ENCODE measurements at regions not wholly inside any gene's neighbourhood (a gene's known extent, or its start where the extent isn't known, plus 50 kb on each side); places are given as distances from the start of the nearest gene placed in this dataset.
"Not testable (repeated sequence)": the region's sequence is repeated elsewhere in the genome, so short reads cannot be mapped to it uniquely, and the experiment has no call there.

DNA sequence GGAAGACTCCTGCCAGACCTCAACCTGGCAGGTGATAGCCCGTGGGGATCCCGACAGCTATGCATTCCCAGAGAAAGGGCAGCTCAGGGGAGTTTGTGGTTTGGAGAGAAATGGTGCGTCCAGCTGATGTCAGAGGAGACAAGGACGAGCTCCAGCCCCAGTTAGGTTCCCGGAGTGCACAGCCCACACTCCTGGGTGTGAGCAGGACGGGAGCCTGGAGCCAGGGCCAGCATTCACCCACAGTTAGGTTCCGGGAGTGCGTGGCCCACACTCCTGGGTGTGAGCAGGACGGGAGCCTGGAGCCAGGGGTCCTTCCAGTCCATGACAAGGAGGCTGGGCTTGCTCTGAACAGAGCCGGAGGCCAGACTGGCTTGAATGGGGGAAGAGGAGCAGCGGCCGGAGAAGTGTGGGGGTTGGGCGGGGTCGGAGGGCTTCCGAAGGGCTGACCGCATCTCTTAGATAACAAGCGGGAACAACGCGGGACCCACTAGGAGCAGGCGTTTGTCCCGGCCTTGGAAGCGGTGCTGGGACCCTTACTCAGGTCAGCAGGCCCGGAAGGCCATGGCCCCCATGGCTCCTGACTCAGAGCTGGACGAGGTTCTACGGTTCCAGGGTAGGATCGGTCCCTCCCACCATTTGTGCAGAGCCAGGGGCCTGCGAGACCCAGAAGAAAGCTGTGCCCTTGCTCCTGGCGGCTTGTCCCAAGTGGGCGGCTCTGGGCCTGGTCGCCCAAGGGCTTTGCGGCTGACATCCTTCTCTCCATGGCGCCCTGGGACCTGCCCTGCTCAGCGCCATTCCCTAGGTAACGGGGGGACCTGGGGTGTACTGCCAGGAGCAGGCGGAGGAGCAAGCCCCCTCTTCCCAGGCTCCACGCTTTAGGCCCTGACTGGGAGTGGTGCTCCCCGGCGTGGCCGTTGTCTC is 185.6 kb downstream of the RTP5 start:
- no peak for DNase-seq

DNA sequence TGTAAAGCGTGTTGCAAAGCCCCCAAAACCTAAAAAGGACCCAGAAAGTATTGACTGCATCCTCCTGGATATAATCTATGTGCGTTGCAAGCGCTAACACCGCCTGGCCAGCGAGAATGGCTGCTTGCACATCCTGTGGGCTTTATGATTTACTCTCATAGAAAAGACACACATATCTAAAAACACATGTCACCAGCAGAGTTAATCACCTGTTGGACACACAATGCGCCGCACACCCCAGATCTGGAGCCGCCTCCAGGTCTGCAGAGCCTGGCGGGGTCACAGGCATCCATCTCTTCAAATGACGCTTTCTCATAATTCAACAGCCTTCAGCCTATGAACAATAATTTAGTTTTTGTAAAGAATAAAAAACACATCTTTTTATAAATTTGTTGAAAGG is 186.5 kb downstream of the RTP5 start:
- no peak for DNase-seq

DNA sequence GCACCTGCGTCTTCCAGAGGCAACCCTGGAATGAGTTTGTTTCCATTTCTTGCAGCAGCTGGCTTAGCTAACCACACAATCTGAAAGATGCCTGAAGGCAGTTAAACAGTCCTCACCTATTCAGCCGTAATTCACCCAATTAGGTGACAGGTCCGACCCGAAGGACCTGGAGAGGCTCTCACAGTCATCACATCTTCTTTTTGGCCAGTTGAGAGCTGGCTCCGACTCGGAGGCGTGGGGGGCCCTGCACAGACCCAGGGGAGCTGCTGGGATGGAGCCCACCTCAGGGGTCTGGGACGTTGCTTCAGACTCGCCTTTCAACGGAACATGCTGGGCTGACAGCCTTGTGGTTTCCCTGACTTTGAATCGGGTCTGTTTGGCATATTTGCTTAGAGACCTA is 187.3 kb downstream of the RTP5 start:
- DNase-seq: no peak

DNA sequence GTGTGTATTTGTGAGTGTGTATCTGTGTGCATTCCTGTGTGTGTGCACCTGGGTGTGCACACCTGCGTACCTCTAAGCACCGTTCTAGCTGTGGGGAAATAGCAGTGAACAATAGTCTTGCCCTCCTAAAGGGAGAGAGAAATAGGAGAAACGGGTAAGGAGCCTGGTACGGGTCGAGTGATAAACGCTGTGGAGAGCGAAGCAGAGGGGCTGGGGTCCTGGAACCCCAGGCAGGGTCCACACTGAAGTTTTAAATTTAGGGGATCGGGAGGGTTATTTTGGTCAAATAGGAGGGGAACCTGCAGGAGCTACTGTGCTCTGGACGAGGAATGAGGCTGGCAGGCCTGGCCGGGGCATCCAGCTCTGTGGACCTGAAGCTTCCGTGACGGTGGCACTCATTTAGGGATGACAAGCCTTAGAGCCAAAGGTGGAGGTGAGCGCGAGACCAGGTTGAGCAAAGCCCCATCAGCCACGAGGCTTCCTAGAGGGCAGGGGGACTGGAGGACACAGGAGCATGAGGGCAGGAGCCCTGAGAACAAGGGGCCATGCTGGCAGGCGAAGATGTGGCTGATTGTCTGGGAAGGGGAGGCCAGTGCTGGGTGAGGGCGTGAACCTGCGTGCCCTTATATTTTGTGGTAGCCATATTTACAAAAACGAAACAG is 188.0 kb downstream of the RTP5 start:
- DNase-seq: no peak

DNA sequence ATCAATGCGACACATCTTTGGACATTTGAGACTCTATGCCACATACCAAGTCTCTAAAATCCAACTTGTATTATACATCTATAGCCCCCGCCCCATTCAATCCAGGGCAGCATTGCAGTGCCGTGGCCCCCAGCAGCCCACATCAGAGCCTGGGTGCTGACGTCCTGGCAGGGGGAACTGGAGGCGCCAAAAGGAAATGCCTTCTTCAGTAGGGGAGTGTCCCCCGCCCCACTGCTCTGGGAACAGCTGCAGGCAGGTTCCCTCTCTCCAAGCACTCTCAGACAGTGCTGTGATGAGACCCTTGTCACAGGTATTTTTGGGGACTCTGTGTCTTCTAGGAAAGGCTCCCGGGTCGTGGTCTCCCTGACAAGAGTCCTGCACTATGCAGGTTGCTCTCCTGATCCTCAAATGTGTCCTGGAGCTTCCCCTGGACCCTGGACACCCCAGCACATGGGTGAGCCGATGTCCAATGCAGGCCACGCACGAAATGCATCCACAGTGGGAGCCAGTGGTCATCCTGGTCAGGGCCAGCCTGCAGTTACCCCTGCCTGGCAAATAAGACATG is 188.7 kb downstream of the RTP5 start:
- no peak for DNase-seq

DNA sequence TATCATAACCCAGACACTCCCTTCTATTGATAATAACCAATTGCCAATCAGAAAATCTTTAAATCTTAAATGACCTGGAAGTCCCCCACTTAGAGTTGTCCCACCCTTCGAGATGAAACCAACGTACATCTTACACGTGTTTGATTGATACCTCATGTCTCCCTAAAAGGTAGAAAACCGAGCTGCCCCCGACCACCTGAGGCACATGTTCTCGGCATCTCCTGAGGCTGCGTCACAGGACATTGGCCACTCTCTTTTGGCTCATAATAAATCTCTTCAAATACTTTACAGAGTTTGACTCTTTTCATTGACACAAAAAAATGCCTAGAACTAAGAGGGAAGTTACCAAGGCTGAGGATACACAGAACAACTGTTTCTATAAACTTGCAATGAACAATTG is 190.0 kb downstream of the RTP5 start:
- DNase-seq: no peak

DNA sequence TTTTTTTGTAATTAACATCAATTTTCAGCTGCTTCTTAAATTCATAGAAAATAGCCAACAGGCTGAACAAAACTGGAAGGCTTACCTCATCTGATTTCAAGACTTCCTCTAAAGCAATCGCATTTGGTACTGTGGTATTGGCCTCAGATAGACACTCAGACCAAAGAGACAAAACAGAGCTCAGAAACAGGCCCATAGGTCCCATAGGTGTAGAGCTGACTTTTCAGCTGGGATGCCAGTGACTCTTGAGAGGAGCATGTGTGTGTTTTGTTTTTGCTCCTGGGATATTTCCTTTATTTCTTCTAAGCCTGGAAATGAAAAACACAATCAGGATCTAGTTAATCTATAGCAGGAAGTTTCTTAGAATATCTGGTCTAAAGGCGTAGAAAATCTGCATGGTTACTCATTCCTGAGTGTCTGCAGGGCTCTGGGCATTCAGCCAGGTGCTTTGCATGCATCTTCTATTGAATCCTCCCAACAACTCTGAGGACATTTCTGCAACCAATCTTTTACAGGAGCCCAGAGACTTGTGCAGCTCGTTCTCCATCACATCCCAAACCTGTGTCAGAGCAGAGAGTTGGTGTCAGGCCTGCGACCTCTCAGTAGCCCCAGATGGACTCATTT is 190.8 kb downstream of the RTP5 start:
- DNase-seq: no peak

DNA sequence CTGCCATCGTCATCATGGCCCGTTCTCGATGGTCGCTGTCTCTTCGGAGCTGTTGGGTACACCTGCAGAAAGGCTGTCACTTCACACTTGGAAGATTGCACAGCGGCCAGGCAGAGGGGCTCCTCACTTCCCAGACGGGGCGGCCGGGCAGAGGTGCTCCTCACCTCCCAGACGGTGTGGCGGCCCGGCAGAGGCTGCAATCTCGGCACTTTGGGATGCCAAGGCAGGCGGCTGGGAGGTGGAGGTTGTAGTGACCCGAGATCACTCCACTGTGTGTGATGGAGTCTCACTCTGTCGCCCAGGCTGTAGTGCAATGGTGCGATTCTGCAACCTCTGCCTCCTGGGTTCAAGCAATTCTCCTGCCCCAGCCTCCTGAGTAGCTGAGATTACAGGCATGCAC is 192.4 kb downstream of the RTP5 start:
- not testable (repeated sequence) for DNase-seq

DNA sequence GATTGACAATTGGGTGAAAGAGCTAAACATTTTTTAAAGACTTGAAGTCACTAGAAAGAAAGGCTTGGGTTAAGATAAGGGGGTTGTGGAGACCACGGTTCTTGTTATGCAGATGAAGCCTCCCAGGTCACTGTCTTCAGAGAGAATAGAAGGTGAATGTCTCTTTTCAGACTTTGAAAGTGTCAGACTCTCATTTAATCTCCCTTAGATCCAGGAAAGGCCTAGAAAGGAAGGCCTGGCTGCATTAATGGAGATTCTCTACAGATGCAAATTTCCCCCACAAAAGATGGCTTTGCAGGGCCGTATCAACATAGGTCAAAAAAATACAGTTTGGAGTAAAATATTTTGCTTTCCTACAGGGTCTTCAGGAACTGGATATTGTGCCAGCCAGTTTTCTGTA is 193.9 kb downstream of the RTP5 start:
- DNase-seq: no peak

DNA sequence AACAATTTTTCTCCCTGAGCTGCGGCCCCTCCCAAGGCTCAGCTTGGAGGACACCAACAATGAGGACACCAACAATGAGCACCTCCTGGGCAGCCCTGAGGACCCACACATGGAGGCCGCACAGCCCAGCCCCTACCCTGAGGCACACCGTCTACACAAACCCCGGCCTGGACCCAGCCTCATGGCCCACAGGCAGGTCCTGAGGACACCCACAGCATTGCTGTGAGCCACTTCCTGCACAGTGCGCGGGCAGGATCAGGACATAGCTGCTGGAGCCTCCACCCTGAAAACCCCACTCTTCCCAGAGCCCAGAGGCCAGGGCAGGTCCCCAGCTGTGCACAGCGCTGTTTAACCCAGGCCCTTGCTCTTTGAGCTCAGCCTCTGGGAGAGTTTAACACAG is 194.3 kb downstream of the RTP5 start:
- DNase-seq: no peak

DNA sequence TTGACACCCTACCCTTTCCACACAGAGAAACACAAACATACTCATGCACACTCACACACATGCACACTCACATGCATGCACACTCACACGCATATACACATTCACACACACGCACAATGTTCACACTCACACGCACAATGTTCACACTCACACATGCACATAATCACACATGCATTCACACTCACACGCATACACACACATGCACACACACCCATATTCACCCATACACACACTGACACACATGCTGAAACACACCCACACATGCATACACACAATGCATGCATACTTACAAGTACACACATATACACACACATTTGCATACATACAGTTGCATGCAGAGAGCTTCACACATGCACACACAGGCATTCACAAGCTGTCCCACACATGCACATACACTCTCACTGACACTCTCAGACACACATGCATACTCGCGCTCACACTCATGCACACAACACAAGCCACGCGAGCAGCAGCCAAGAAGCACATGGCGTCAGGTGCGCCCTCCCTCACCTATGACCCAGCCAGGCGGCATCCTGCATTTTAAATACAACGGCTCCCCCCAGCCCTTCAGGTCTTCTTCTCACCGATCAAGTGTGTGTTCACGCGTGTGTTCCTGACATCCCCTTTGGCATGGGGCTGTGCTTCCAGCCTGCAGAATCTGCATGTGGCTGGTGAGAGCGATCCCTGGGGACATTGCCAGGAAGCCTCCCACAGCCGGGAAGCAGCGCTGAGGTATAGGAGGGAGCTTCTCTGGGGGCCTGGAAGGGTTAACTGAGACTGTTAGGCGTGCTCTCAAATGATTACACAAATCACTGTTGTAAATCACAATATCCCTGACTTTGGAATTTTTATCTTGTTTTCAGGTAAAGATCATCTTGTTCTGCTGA is 195.1 kb downstream of the RTP5 start:
- DNase-seq: no peak

DNA sequence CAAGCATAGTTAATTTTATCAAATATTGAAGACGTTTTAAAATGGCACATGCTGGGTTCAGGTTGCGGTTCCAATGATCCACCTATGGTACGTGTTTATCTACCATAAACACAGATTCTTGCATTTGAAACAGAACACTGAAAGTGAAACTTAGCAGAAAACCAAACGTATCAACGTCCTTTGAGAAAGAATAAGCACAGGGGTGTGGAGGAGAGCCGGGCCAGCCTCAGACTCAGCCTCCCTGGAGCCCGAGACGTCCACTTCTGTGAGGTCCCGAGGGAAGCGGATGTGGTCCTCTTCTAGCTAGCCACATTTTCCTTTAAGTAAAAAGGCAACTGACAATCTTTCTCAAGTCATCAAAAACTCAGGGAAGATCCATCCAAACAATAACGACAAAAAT is 195.9 kb downstream of the RTP5 start:
- DNase-seq: no peak

DNA sequence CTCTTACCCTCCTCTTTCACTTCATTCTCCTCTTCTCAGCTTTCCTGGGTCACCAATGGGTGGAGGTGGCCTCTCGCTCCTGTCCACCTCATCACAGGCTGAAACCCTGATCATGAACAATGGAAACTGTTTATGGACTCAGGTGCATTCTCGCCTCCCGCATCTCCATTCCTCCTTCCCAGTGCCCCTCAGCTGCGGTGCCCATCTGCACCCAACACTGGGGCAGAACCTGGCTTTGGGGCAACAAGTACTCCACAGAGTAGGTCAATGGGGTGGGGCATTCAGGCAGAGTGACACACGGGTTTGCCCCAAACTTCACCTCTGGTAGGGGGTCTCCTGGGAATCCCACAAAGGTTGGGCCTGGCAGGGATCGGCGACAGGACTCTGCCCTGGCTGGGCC is 199.5 kb downstream of the RTP5 start:
- DNase-seq: no peak

DNA sequence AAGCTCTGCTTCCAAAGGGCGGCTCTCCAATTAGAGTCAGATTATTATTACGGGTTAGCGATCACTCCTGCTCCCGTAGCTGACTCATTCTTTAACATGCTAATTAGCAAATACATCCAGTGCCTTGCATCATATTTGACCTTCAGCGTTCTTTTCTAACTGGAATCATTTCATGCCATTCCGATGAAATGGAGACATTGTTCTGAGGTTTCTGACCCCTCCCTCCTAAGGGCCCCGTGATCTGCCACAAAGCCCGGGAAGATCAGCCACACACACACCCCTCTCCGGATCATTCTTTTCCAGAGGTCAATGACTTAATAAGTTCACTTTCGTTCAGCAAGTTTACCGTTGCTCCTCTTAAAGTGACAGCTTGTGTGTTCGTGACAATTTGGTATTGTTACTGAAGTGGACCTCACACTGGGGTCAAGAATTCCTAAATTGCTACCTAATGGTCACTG is 200.4 kb downstream of the RTP5 start:
- DNase-seq: not testable (repeated sequence)

DNA sequence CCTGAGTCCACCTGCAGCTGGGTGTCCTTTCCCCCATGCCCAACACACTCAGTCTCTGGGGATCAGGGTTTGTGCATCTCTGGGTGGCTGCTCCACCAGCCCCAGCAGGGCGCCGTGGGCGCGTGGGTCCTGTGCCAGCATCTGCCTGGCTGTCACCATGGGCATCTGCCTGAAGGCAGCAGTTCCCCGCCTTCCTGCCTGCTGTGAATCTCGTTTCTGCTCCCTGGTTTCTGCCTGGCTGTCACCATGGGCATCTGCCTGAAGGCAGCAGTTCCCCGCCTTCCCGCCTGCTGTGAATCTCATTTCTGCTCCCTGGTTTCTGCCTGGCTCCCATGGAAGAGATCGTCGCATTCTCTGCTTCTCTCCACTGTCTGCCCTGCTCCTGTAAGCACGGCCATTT is 201.2 kb downstream of the RTP5 start:
- DNase-seq: not testable (repeated sequence)

DNA sequence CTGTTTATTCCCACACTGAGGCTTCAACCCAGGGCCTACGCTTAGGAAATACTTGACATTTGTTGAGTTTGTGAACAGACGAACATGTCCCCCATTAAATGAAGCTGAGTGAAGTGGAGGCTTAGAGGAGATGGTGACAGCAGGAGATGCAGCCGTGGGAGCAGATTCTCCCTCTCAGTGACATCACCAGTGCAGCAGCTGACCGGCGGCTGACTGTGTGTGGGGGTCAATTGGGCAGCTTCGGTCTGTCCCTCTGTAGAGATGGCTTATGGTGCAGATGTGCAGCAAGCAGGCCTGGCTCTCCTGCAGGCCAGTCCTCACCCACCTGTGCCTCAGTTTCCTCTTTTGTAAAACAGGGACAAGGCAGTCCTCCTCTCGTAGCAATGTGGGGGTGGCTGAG is 201.8 kb downstream of the RTP5 start:
- not testable (repeated sequence) for DNase-seq

DNA sequence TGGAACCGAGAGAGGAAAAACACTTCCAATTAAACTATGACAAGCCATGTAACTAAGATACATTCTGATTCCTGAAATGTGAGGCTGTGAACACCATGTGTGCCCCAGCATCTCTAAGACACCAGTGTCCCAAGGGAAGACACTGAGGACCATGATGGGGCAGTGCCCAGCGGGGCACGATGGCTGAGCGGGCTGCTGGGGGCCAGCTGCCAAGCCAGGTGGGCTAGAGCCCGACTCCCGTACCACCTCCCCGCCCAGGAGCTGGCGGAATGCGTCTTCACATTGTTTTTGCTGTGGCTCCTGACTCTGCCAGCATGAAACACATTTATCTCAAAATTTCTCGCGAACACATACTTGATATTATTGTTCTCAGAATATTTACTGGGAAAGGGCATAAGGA is 202.4 kb downstream of the RTP5 start:
- not testable (repeated sequence) for DNase-seq

DNA sequence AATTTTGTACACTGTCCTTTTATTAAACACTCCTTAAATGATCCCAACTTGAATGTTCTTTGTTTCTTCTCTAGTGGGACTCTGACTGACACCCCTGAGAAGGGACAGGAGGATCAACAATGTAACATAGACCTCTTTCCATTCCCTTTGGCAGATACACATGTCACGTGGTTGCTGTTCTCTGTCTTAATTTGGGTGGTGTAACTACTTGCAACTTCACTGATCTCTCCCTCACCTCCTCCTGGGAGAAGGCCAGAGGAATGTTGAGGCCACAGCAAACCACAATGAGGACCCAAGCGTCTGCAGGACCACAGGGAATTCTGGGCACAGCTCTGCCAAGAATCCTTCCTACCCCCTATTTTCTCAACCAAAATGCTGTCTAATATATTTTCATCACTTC is 205.6 kb downstream of the RTP5 start:
- DNase-seq: no peak

DNA sequence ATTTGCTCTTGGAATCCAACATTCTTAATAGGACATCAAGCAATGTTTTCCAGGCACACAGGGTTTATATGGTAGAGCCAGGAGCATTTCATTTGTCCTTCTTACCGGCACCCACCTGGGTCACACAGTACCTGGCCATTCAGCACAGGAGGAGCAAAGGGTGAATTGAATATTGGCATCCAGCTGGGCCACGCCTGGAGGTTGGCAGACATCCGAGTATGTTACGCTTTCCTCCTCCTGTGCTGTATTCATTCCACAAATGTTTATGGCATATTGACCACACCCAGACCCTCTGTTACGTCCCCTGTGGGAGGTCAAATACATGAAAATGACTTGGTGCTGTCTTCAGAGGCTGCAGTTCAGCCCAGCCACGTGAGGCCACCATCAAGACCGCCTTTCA is 206.2 kb downstream of the RTP5 start:
- DNase-seq: no peak

DNA sequence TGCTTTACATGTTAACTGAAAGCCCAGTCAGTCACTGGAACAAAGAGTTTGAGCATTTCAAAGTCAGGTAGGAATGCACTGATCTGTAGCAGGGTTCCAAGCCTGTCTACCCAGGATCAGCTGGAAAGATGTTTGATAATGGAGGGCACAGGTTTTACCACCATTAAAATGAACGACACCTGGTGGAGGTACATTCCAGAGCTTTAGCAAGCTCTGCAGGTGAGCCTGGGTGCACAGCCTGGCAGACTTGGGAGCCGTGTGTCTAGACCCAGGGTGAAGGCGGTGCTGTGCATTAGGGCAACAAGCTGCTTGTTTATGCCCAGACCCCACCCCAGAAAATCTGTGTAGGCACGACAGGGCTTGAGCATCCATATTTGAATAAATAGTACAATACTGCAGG is 206.7 kb downstream of the RTP5 start:
- DNase-seq: not testable (repeated sequence)

DNA sequence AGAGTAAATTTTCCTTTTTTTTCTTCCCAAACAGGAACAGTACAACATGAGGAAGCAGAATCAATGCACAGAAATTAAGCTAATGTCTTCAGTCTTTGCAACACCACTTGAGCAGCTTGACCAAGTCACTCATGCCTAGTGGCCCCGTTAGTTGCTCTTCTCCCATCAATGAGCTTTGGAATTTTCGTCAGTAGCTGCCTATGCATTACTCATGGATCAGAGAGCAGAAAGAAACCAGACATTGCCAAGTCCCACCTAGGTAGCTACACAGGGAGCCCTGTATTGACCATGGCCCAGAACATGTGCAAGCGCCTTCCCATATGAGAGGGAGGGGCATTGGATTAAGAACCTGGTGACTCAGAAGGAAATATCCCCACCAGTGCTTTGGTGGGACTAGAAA is 208.9 kb downstream of the RTP5 start:
- DNase-seq: not testable (repeated sequence)

DNA sequence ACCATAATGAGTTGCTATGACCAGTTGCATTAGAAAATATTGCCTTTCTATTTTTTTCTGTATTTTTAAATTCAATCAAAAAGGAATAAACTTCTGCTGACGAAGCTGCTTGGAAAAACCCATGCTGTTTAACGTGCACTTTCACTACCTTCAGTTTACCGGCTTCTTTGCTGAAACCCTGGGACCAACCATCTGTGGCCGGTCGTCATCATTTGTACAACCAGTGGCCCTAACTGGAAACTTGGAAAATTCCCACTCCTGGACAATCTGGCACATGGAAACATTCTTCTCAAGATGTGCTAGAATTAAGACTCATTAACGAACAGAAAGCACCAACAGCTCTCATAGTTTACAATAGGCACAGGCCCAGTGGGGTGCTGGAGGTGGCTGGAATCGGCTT is 210.3 kb downstream of the RTP5 start:
- DNase-seq: not testable (repeated sequence)
